ENCODE measurements at regions not wholly inside any gene's neighbourhood (a gene's known extent, or its start where the extent isn't known, plus 50 kb on each side); places are given as distances from the start of the nearest gene placed in this dataset.

DNA sequence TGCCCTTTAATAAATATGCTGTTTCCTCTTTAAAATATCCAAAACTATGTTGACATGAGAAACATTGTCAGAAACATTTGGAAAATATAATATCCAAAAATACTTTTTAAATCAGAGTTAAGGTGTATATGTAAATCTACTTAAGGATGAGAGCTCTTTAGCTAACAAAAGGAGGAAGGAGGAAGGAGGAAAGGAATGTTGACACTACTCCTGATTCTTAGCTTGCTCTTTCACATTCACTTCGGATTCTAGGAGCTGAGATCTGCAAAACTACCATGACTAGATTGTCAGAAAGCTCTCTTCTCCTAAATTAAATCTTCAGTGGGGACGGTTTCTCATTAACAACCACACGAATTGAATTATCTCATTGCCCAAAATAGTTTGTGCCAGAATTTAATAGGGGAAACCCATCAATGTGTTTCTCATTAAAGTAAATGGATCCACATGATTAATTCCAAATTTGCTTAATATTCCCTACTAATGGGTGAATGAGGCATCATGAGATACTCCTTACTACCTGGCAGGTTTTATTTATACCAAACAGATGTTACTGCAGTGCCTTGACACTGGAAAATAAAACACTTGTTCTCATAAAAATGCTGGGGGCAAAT lies 509.1 kb downstream of the MBD2 start:
- TF ChIP-seq POLR2A (IDR thresholded peaks at IDR 0.05; ENCODE audit: low read depth, low read length) (no peak), RAD21 (IDR thresholded peaks at IDR 0.05; ENCODE audit: low read length) (no peak), MAFK (IDR thresholded peaks at IDR 0.05; ENCODE audit: low read depth, low read length) (no peak), FOS (IDR thresholded peaks at IDR 0.05; ENCODE audit: low read depth, low read length) (no peak)
- TF ChIP-seq, protein P1, sequence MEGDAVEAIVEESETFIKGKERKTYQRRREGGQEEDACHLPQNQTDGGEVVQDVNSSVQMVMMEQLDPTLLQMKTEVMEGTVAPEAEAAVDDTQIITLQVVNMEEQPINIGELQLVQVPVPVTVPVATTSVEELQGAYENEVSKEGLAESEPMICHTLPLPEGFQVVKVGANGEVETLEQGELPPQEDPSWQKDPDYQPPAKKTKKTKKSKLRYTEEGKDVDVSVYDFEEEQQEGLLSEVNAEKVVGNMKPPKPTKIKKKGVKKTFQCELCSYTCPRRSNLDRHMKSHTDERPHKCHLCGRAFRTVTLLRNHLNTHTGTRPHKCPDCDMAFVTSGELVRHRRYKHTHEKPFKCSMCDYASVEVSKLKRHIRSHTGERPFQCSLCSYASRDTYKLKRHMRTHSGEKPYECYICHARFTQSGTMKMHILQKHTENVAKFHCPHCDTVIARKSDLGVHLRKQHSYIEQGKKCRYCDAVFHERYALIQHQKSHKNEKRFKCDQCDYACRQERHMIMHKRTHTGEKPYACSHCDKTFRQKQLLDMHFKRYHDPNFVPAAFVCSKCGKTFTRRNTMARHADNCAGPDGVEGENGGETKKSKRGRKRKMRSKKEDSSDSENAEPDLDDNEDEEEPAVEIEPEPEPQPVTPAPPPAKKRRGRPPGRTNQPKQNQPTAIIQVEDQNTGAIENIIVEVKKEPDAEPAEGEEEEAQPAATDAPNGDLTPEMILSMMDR (conservative IDR thresholded peaks at IDR 0.05; ENCODE audit: low read depth, low read length) = no peak
- TF ChIP-seq, protein P2, sequence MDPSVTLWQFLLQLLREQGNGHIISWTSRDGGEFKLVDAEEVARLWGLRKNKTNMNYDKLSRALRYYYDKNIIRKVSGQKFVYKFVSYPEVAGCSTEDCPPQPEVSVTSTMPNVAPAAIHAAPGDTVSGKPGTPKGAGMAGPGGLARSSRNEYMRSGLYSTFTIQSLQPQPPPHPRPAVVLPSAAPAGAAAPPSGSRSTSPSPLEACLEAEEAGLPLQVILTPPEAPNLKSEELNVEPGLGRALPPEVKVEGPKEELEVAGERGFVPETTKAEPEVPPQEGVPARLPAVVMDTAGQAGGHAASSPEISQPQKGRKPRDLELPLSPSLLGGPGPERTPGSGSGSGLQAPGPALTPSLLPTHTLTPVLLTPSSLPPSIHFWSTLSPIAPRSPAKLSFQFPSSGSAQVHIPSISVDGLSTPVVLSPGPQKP (IDR thresholded peaks at IDR 0.05; ENCODE audit: borderline replicate concordance, low read depth, low read length) = no peak

Measured in IMR-90 (cell line).